GM23338 (cell line): ENCODE measurements at regions not wholly inside any gene's neighbourhood (a gene's known extent, or its start where the extent isn't known, plus 50 kb on each side); places are given as distances from the start of the nearest gene placed in this dataset.
A peak's percentile ranks its signal among the peaks of the same experiment; 100 is the strongest.

Source experiments
- ATAC-seq: fragments of 200-7000 bp; cut with Tn5 transposase; 3 replicates; pipeline ENCODE4 v1.9.1; 2020
- DNase-seq: peaks from one replicate; pipeline ENCODE4 v3.0.0-alpha.2; 2015; ENCODE audit warnings: low spot score
- H2AFZ ChIP-seq: fragments of 200-600 bp; sonication (generic); 2 replicates; pipeline ENCODE4 v1.8.0; 2016; ENCODE audit warnings: antibody characterized with exemption, mild to moderate bottlenecking, moderate library complexity
- H3F3A ChIP-seq: fragments of 200-600 bp; sonication (generic); replicated peaks from 2 replicates; pipeline ENCODE4 v1.8.0; 2017; ENCODE audit warnings: antibody characterized with exemption, mixed run types, low read depth
- H3K27ac ChIP-seq: fragments of 200-600 bp; sonication (generic); 2 replicates; pipeline ENCODE4 v1.6.1; 2016; ENCODE audit warnings: low read depth
- H3K27me3 ChIP-seq: fragments of 200-600 bp; sonication (generic); 2 replicates; pipeline ENCODE4 v1.8.0; 2016; ENCODE audit warnings: mild to moderate bottlenecking, mixed run types, moderate library complexity; ENCODE audit not compliant: insufficient read depth
- H3K36me3 ChIP-seq: fragments of 200-600 bp; sonication (generic); 2 replicates; pipeline ENCODE4 v1.8.0; 2016; ENCODE audit warnings: mild to moderate bottlenecking; ENCODE audit not compliant: insufficient read depth
- H3K4me1 ChIP-seq: fragments of 200-600 bp; sonication (generic); 2 replicates; pipeline ENCODE4 v1.8.0; 2016; ENCODE audit warnings: mild to moderate bottlenecking, moderate library complexity; ENCODE audit not compliant: insufficient read depth
- H3K4me2 ChIP-seq: fragments of 200-600 bp; sonication (generic); 2 replicates; pipeline ENCODE4 v1.7.1; 2017; ENCODE audit warnings: mixed run types
- H3K4me3 ChIP-seq: fragments of 200-600 bp; sonication (generic); 2 replicates; pipeline ENCODE4 v1.6.1; 2016; ENCODE audit warnings: mixed run types
- H3K79me2 ChIP-seq: fragments of 200-600 bp; sonication (generic); replicated peaks from 2 replicates; pipeline ENCODE4 v1.8.0; 2017; ENCODE audit warnings: mild to moderate bottlenecking; ENCODE audit not compliant: insufficient read depth
- H3K9me2 ChIP-seq: fragments of 200-600 bp; sonication (generic); 2 replicates; pipeline ENCODE4 v1.8.0; 2017; ENCODE audit not compliant: insufficient read depth
- H4K20me1 ChIP-seq: fragments of 200-600 bp; sonication (generic); replicated peaks from 2 replicates; pipeline ENCODE4 v1.8.0; 2017; ENCODE audit warnings: mild to moderate bottlenecking; ENCODE audit not compliant: insufficient read depth
- H3K27ac Mint-ChIP-seq: 2 replicates; pipeline ENCODE4 v1.8.0; 2020; ENCODE audit warnings: inconsistent platforms, mild to moderate bottlenecking, moderate library complexity, mixed read lengths
- H3K27me3 Mint-ChIP-seq: 3 replicates; pipeline ENCODE4 v1.8.0; 2022; ENCODE audit warnings: low read depth, mild to moderate bottlenecking, moderate library complexity, mixed read lengths, inconsistent platforms; ENCODE audit not compliant: insufficient read depth, poor library complexity
- H3K36me3 Mint-ChIP-seq: 3 replicates; pipeline ENCODE4 v1.8.0; 2021; ENCODE audit warnings: low read depth, mild to moderate bottlenecking, inconsistent platforms, moderate library complexity, mixed read lengths
- H3K4me1 Mint-ChIP-seq: 3 replicates; pipeline ENCODE4 v1.8.0; 2020; ENCODE audit warnings: mild to moderate bottlenecking, inconsistent platforms, mixed read lengths
- H3K4me3 Mint-ChIP-seq: 3 replicates; pipeline ENCODE4 v1.8.0; 2021; ENCODE audit warnings: moderate library complexity, mild to moderate bottlenecking, inconsistent platforms, mixed read lengths
- H3K9me3 Mint-ChIP-seq: 3 replicates; pipeline ENCODE4 v1.8.0; 2020; ENCODE audit warnings: moderate library complexity, mild to moderate bottlenecking, inconsistent platforms, mixed read lengths
- CREB1 ChIP-seq: fragments of 250-450 bp; sonication (Bioruptor Pico); IDR thresholded peaks from 2 replicates; pipeline ENCODE4 v1.5.0; 2020; ENCODE audit warnings: low read depth, mild to moderate bottlenecking, moderate library complexity
- ETS1 ChIP-seq: IDR thresholded peaks from 2 replicates; pipeline ENCODE4 v1.6.1; 2016; ENCODE audit warnings: antibody characterized with exemption
- EZH2phosphoT487 ChIP-seq: fragments of 200-600 bp; sonication (generic); IDR thresholded peaks from one replicate; pipeline ENCODE4 v1.8.1; 2018; ENCODE audit warnings: antibody characterized with exemption; ENCODE audit not compliant: unreplicated experiment
- JUNB ChIP-seq: IDR thresholded peaks from one replicate; pipeline ENCODE4 v1.6.1; 2016; ENCODE audit warnings: antibody characterized with exemption; ENCODE audit not compliant: unreplicated experiment
- NANOG ChIP-seq: IDR thresholded peaks from 2 replicates; pipeline ENCODE4 v1.6.1; 2016; ENCODE audit warnings: antibody characterized with exemption, borderline replicate concordance
- POLR2AphosphoS5 ChIP-seq: IDR thresholded peaks from 2 replicates; pipeline ENCODE4 v1.6.1; 2016; ENCODE audit warnings: antibody characterized with exemption, low read depth
- STAT1 ChIP-seq: IDR thresholded peaks from one replicate; pipeline ENCODE4 v1.6.1; 2016; ENCODE audit warnings: antibody characterized with exemption; ENCODE audit not compliant: unreplicated experiment
- ZNF462 ChIP-seq: fragments of 250-450 bp; sonication (Bioruptor Pico); IDR thresholded peaks from 2 replicates; pipeline ENCODE4 v1.5.0; 2020; ENCODE audit warnings: mild to moderate bottlenecking, moderate library complexity

GRCh38 chr12:45629292-45629691 is 100.2 kb upstream of the ARID2 start (continued):
- no peak for TF ChIP-seq ZNF462 (CRISPR knock-in tag)
- no peak for TF ChIP-seq NANOG
- TF ChIP-seq JUNB: no peak
- TF ChIP-seq ETS1: no peak
- TF ChIP-seq STAT1: no peak
- TF ChIP-seq POLR2AphosphoS5: no peak

- no peak overlapping the region for H3K27ac Mint-ChIP-seq
- Histone ChIP-seq H4K20me1 (no peaks in the 10 kb centered on the region), H3K27me3 (no peaks in the 10 kb centered on the region), H3K4me3 (no peak overlapping the region), H3K4me2 (no peak overlapping the region), H3K27ac (no peak overlapping the region), H3K4me1 (peaks cover 4% of the 10 kb centered on the region; the same call in 1 of the 2 replicates), H3K36me3 (no peaks in the 10 kb centered on the region), H3F3A (no peaks in the 10 kb centered on the region), H2AFZ (0 out of 2 replicates have a peak overlapping the region, but pooled peaks have one; percentile 19), H3K79me2 (no peaks in the 10 kb centered on the region), H3K9me2 (no peaks in the 10 kb centered on the region)
- peaks cover 22% of the 10 kb centered on the region for H3K4me1 Mint-ChIP-seq
- ATAC-seq: no peak
- no peak overlapping the region for H3K4me3 Mint-ChIP-seq
- no peak for TF ChIP-seq CREB1 (CRISPR knock-in tag)
- TF ChIP-seq EZH2phosphoT487: no peak
- peaks cover 3% of the 10 kb centered on the region for H3K27me3 Mint-ChIP-seq
- no peak for DNase-seq
- no peaks in the 10 kb centered on the region for H3K9me3 Mint-ChIP-seq
- no peaks in the 10 kb centered on the region for H3K36me3 Mint-ChIP-seq
Measured at GRCh38 chr12:45633733-45634132, 95.8 kb upstream of the ARID2 start.
